ENCODE measurements at regions not wholly inside any gene's neighbourhood (a gene's known extent, or its start where the extent isn't known, plus 50 kb on each side); places are given as distances from the start of the nearest gene placed in this dataset.
"Not testable (repeated sequence)": the region's sequence is repeated elsewhere in the genome, so short reads cannot be mapped to it uniquely, and the experiment has no call there.

DNA sequence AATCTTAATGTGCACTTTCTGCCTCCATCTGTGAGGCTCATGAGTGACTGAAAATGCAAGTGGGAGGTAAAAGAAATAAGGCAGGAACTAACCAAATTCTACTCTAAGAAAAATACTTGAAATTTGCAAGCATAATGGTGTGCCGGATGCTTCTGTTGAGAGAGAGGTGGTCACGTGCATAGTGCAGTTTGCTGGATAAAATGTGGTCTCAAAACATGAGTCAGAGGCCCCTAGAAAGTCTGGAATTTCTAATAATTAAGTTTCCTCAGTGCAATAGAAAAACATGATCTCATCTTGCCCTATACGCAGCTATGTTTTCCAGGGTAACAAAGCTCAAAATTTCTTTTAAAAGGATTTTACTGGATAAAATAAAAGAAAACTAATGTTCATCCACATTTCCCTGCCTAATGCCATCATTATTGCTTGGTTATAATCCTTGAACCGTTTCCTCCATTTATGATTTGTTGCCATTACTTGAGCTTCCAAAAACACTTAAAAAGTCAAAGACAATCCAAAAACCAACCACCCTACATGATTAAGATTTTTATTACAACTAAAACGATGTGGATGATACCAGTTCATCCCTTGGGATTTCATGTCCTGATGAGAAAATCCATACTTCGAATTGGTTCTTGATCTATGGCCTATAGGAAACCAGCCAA lies 351.7 kb upstream of the ARID1B start:
- H3K36me3 Mint-ChIP-seq (ENCODE audit: low read depth): peaks cover 8% of the 10 kb centered on the region
- no peaks in the 10 kb centered on the region for H3K27me3 Mint-ChIP-seq (ENCODE audit: low read depth)
- no peak for DNase-seq (ENCODE audit: low read depth, low spot score)
- TF ChIP-seq CTCF (conservative IDR thresholded peaks at IDR 0.05): no peak
- H3K27ac Mint-ChIP-seq (ENCODE audit: unreplicated experiment): no peak overlapping the region
- no peaks in the 10 kb centered on the region for H3K4me1 Mint-ChIP-seq
- no peak overlapping the region for H3K4me3 Mint-ChIP-seq
- peaks cover 13% of the 10 kb centered on the region for H3K9me3 Mint-ChIP-seq

- Mint-ChIP-seq H3K27me3 (ENCODE audit: low read depth) (no peaks in the 10 kb centered on the region), H3K4me3 (no peak overlapping the region), H3K4me1 (no peaks in the 10 kb centered on the region), H3K36me3 (ENCODE audit: low read depth) (peaks cover 8% of the 10 kb centered on the region), H3K9me3 (peaks cover 13% of the 10 kb centered on the region), H3K27ac (ENCODE audit: unreplicated experiment) (no peak overlapping the region)
- no peak for TF ChIP-seq CTCF (conservative IDR thresholded peaks at IDR 0.05)
- no peak for DNase-seq (ENCODE audit: low read depth, low spot score)
These were observed 353.3 kb upstream of the ARID1B start for GRCh38 chr6:156423829-156424228.

- no peak overlapping the region for H3K4me3 Mint-ChIP-seq
- DNase-seq (ENCODE audit: low read depth, low spot score): no peak
- no peaks in the 10 kb centered on the region for H3K27me3 Mint-ChIP-seq (ENCODE audit: low read depth)
- no peak overlapping the region for H3K27ac Mint-ChIP-seq (ENCODE audit: unreplicated experiment)
- no peak for TF ChIP-seq CTCF (conservative IDR thresholded peaks at IDR 0.05)
- peaks cover 8% of the 10 kb centered on the region for H3K36me3 Mint-ChIP-seq (ENCODE audit: low read depth)
- no peaks in the 10 kb centered on the region for H3K4me1 Mint-ChIP-seq
- H3K9me3 Mint-ChIP-seq: peaks cover 13% of the 10 kb centered on the region
These were observed 354.1 kb upstream of the ARID1B start for GRCh38 chr6:156423075-156423474.

GRCh38 chr6:156421933-156422332 lies 355.2 kb upstream of the ARID1B start:
- peaks cover 13% of the 10 kb centered on the region for H3K9me3 Mint-ChIP-seq
- H3K4me3 Mint-ChIP-seq: no peak overlapping the region
- no peaks in the 10 kb centered on the region for H3K4me1 Mint-ChIP-seq
- H3K27ac Mint-ChIP-seq (ENCODE audit: unreplicated experiment): no peak overlapping the region
- DNase-seq (ENCODE audit: low read depth, low spot score): no peak
- TF ChIP-seq CTCF (conservative IDR thresholded peaks at IDR 0.05): no peak
- H3K36me3 Mint-ChIP-seq (ENCODE audit: low read depth): peaks cover 8% of the 10 kb centered on the region
- no peaks in the 10 kb centered on the region for H3K27me3 Mint-ChIP-seq (ENCODE audit: low read depth)

GRCh38 chr6:156421301-156421700 lies 355.9 kb upstream of the ARID1B start:
- not testable (repeated sequence) for H3K36me3 Mint-ChIP-seq (ENCODE audit: low read depth); H3K4me1 Mint-ChIP-seq; H3K4me3 Mint-ChIP-seq; H3K27ac Mint-ChIP-seq (ENCODE audit: unreplicated experiment); DNase-seq (ENCODE audit: low read depth, low spot score); H3K27me3 Mint-ChIP-seq (ENCODE audit: low read depth)
- peaks cover 13% of the 10 kb centered on the region for H3K9me3 Mint-ChIP-seq

DNA sequence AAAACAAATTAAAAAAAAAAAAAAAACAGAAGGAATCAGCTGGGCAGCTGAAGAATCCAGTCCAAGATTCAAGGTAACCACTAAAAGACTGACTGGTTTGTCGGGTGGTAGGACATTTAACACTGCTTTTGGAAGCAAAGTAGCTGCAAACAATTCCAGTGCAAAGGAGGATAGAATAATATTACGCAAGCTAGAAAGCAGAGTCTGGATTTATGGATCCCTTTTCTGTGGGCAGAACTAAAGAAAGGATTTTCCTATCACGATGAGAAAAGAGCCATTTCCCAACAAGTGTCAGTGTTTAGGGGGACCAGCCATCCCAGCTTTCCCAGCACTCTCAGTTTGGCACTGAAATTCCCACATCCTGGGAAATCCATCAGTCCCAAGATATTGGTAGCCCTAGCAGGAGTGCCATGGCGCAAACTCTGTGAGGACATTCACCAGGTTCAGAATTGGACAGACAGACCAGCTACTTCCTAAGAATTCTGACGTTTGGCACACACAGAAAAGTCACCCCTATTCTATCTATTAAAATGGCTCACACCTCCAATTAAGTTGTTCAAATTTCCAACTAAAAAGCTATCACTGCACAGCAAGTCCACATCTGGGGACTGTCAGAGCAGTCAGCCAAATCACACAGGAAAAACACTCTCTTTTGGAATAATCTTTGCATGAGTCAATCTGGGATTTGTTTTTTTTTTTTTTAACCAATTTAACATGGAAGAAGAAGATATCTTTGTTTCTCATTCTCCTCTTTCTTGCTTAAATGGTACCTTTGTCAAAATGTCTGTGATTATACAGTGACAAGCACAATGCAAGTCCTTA lies 356.8 kb upstream of the ARID1B start:
- Mint-ChIP-seq H3K36me3 (ENCODE audit: low read depth) (peaks cover 8% of the 10 kb centered on the region), H3K4me3 (no peak overlapping the region), H3K27me3 (ENCODE audit: low read depth) (no peaks in the 10 kb centered on the region), H3K9me3 (peaks cover 13% of the 10 kb centered on the region), H3K27ac (ENCODE audit: unreplicated experiment) (no peak overlapping the region), H3K4me1 (no peaks in the 10 kb centered on the region)
- no peak for TF ChIP-seq CTCF (conservative IDR thresholded peaks at IDR 0.05)
- DNase-seq (ENCODE audit: low read depth, low spot score): no peak
